Type B pancreatic cell (in vitro differentiated cells): ENCODE measurements at regions not wholly inside any gene's neighbourhood (a gene's known extent, or its start where the extent isn't known, plus 50 kb on each side); places are given as distances from the start of the nearest gene placed in this dataset.

ENCODE experiments used
- DNase-seq: peaks from one replicate; pipeline ENCODE4 v3.0.0; 2021; ENCODE audit warnings: mixed read lengths; ENCODE audit not compliant: unreplicated experiment; ENCODE audit errors: extremely low spot score
- H3K27ac Mint-ChIP-seq: 2 replicates; pipeline ENCODE4 v1.8.0; 2021; ENCODE audit warnings: mild to moderate bottlenecking, mixed read lengths
- H3K27me3 Mint-ChIP-seq: 2 replicates; pipeline ENCODE4 v1.8.0; 2021; ENCODE audit warnings: mixed read lengths
- H3K36me3 Mint-ChIP-seq: 2 replicates; pipeline ENCODE4 v1.8.0; 2021; ENCODE audit warnings: mixed read lengths
- H3K4me1 Mint-ChIP-seq: one replicate; pipeline ENCODE4 v1.8.0; 2021; ENCODE audit warnings: mixed read lengths; ENCODE audit not compliant: unreplicated experiment
- H3K4me3 Mint-ChIP-seq: 2 replicates; pipeline ENCODE4 v1.8.0; 2021; ENCODE audit warnings: mild to moderate bottlenecking, mixed read lengths
- H3K9me3 Mint-ChIP-seq: 2 replicates; pipeline ENCODE4 v1.8.0; 2021; ENCODE audit warnings: mixed read lengths
- CTCF ChIP-seq: fragments of 200-600 bp; sonication (generic); conservative IDR thresholded peaks from 2 replicates; pipeline ENCODE4 v1.5.0; 2021; ENCODE audit warnings: antibody characterized with exemption, mild to moderate bottlenecking

GRCh38 chr16:61579195-61579594 is 457.0 kb downstream of the CDH8 start:
- Mint-ChIP-seq H3K27me3 (peaks cover under 1% of the 10 kb centered on the region), H3K9me3 (no peaks in the 10 kb centered on the region), H3K36me3 (no peaks in the 10 kb centered on the region), H3K27ac (no peak overlapping the region), H3K4me3 (no peak overlapping the region), H3K4me1 (no peaks in the 10 kb centered on the region)
- no peak for TF ChIP-seq CTCF
- DNase-seq: no peak

GRCh38 chr16:61576476-61576875 is 459.8 kb downstream of the CDH8 start:
- Mint-ChIP-seq H3K4me1 (no peaks in the 10 kb centered on the region), H3K36me3 (no peaks in the 10 kb centered on the region), H3K27me3 (no peaks in the 10 kb centered on the region), H3K27ac (no peak overlapping the region), H3K9me3 (no peaks in the 10 kb centered on the region), H3K4me3 (no peak overlapping the region)
- DNase-seq: no peak
- no peak for TF ChIP-seq CTCF

GRCh38 chr16:61575617-61576016 is 460.6 kb downstream of the CDH8 start:
- no peaks in the 10 kb centered on the region for H3K4me1 Mint-ChIP-seq
- H3K36me3 Mint-ChIP-seq: no peaks in the 10 kb centered on the region
- DNase-seq: no peak
- no peak overlapping the region for H3K27ac Mint-ChIP-seq
- TF ChIP-seq CTCF: no peak
- no peaks in the 10 kb centered on the region for H3K27me3 Mint-ChIP-seq
- no peak overlapping the region for H3K4me3 Mint-ChIP-seq
- no peaks in the 10 kb centered on the region for H3K9me3 Mint-ChIP-seq

GRCh38 chr16:61569028-61569427 is 467.2 kb downstream of the CDH8 start:
- DNase-seq: no peak
- no peaks in the 10 kb centered on the region for H3K9me3 Mint-ChIP-seq

GRCh38 chr16:61564716-61565115 is 471.5 kb downstream of the CDH8 start:
- no peak for DNase-seq
- no peaks in the 10 kb centered on the region for H3K9me3 Mint-ChIP-seq
- no peaks in the 10 kb centered on the region for H3K36me3 Mint-ChIP-seq
- no peaks in the 10 kb centered on the region for H3K4me1 Mint-ChIP-seq
- no peak overlapping the region for H3K4me3 Mint-ChIP-seq
- no peak overlapping the region for H3K27ac Mint-ChIP-seq
- H3K27me3 Mint-ChIP-seq: no peaks in the 10 kb centered on the region
- no peak for TF ChIP-seq CTCF

More at GRCh38 chr16:61569028-61569427, 467.2 kb downstream of the CDH8 start:
- no peak for TF ChIP-seq CTCF
- Mint-ChIP-seq H3K4me1 (no peaks in the 10 kb centered on the region), H3K27ac (no peak overlapping the region), H3K4me3 (no peak overlapping the region), H3K36me3 (no peaks in the 10 kb centered on the region), H3K27me3 (no peaks in the 10 kb centered on the region)

GRCh38 chr16:61555718-61556441 is 480.4 kb downstream of the CDH8 start:
- Mint-ChIP-seq H3K4me1 (no peaks in the 10 kb centered on the region), H3K4me3 (no peak overlapping the region), H3K36me3 (no peaks in the 10 kb centered on the region), H3K27me3 (no peaks in the 10 kb centered on the region), H3K9me3 (no peaks in the 10 kb centered on the region), H3K27ac (no peak overlapping the region)
- DNase-seq: no peak
- no peak for TF ChIP-seq CTCF
